Panc1 (cell line): ENCODE measurements at regions not wholly inside any gene's neighbourhood (a gene's known extent, or its start where the extent isn't known, plus 50 kb on each side); places are given as distances from the start of the nearest gene placed in this dataset.

ENCODE experiments used
- ATAC-seq: fragments of 200-7000 bp; cut with Tn5 transposase; 2 replicates; pipeline ENCODE4 v1.9.1; 2020; ENCODE audit warnings: mild to moderate bottlenecking, moderate library complexity
- BruUV-seq: library from RNA; stranded (reverse); fragments of 400-500 nt; replicated peaks from 2 replicates; lab custom pipeline; 2021; lab: Mats Ljungman, UMichigan
- CTCF ChIA-PET: fragments of 300-600 bp; sonication (Branson Sonifier 250); formaldehyde crosslinking; loops from one replicate; lab custom pipeline; 2022; ENCODE audit warnings: antibody characterized with exemption; lab: Charles Lee
- POLR2A ChIA-PET: fragments of 300-600 bp; sonication (Branson Sonifier 250); formaldehyde crosslinking; loops from one replicate; lab custom pipeline; 2022; ENCODE audit warnings: antibody characterized with exemption; lab: Charles Lee
- DNase-seq: peaks from one replicate; pipeline ENCODE4 v3.0.0-alpha.2; 2010; ENCODE audit warnings: low read depth, low spot score
- H3K27ac ChIP-seq: 2 replicates; pipeline ENCODE4 v1.5.1; 2011; ENCODE audit warnings: mild to moderate bottlenecking, low read length, inconsistent platforms
- H3K27me3 ChIP-seq: fragments of 200-500 bp; sonication (Bioruptor generic); 2 replicates; pipeline ENCODE4 v1.6.0; 2014; ENCODE audit warnings: low read length, inconsistent platforms; ENCODE audit not compliant: control insufficient read depth, insufficient read depth
- H3K36me3 ChIP-seq: fragments of 200-500 bp; sonication (Bioruptor generic); 2 replicates; pipeline ENCODE4 v1.5.1; 2014; ENCODE audit warnings: inconsistent platforms, mild to moderate bottlenecking, low read length, moderate library complexity; ENCODE audit not compliant: control insufficient read depth, insufficient read depth
- H3K4me1 ChIP-seq: 2 replicates; pipeline ENCODE4 v1.5.1; 2011; ENCODE audit warnings: inconsistent platforms, mild to moderate bottlenecking, low read length, moderate library complexity; ENCODE audit not compliant: control insufficient read depth, insufficient read depth
- H3K4me3 ChIP-seq, 2 experiments: 2 replicates each; pipeline ENCODE4 v1.5.1; 2011 to 2012; ENCODE audit warnings: low read depth in 2 of 2, low read length in 2 of 2, mild to moderate bottlenecking in 2 of 2, inconsistent platforms in 1 of 2, moderate library complexity in 1 of 2
- H3K9me3 ChIP-seq: fragments of 200-500 bp; sonication (Bioruptor generic); 2 replicates; pipeline ENCODE4 v1.5.1; 2014; ENCODE audit warnings: low read depth, mild to moderate bottlenecking, inconsistent platforms, low read length, moderate library complexity; ENCODE audit not compliant: control insufficient read depth, insufficient read depth
- CTCF ChIP-seq: fragments of 450-650 bp; IDR thresholded peaks from 2 replicates; pipeline ENCODE4 v1.5.1; 2017; ENCODE audit warnings: mild to moderate bottlenecking
- POLR2AphosphoS5 ChIP-seq: IDR thresholded peaks from 2 replicates; pipeline ENCODE4 v1.6.1; 2012; ENCODE audit warnings: mild to moderate bottlenecking, low read depth, low read length, moderate library complexity
- REST ChIP-seq, 2 experiments: IDR thresholded peaks; 2 replicates each; pipeline ENCODE4 v1.6.1; 2011 to 2012; ENCODE audit warnings: low read depth in 2 of 2, control low read depth in 1 of 2, low read length in 1 of 2, mild to moderate bottlenecking in 1 of 2, moderate library complexity in 1 of 2; ENCODE audit not compliant: insufficient read depth in 1 of 2
- SIN3A ChIP-seq: IDR thresholded peaks from 2 replicates; pipeline ENCODE4 v1.6.1; 2012; ENCODE audit warnings: low read depth, mild to moderate bottlenecking, low read length, moderate library complexity, borderline replicate concordance; ENCODE audit not compliant: insufficient read depth
- TCF7L2 ChIP-seq: IDR thresholded peaks from 2 replicates; pipeline ENCODE4 v1.6.1; 2011; ENCODE audit warnings: mild to moderate bottlenecking, low read depth, low read length, inconsistent platforms
- in situ Hi-C: cut with HindIII; loops from 2 replicates; pipeline ENCODE4 v1.10.0; 2016; ENCODE audit warnings: low sequenced_read_pairs, low pct_unique_long_range_greater_than_20kb
- intact Hi-C: fragments of 100-400 bp; cut with micrococcal nuclease; formaldehyde crosslinking; loops from one replicate; pipeline ENCODE4 v1.10.0; 2022; ENCODE audit not compliant: unreplicated experiment

GRCh38 chr3:64998317-64998716, 310.5 kb upstream of the ADAMTS9 start:
- no peak for DNase-seq
- POLR2A ChIA-PET: no interaction called here
- in situ Hi-C loops: no loop called here
- Histone ChIP-seq H3K4me1 (no peaks in the 10 kb centered on the region), H3K27ac (no peak overlapping the region), H3K36me3 (no peaks in the 10 kb centered on the region), H3K27me3 (no peaks in the 10 kb centered on the region), H3K9me3 (no peaks in the 10 kb centered on the region), H3K4me3 (no peak overlapping the region)
- ATAC-seq: no peak
- no TSS peak for BruUV-seq
- intact Hi-C loops: no loop called here
- TF ChIP-seq TCF7L2 (no peak), SIN3A (no peak), REST (IDR thresholded peaks at IDR 0.05; ENCODE audit: insufficient read depth in 1 of 2, low read depth in 2 of 2, low read length in 1 of 2) (no peak), CTCF (no peak), POLR2AphosphoS5 (no peak)
- CTCF ChIA-PET: no interaction called here

- ChIA-PET POLR2A (no interaction called here), CTCF (no interaction called here)
- in situ Hi-C loops: no loop called here
- intact Hi-C loops: no loop called here
- DNase-seq (no peak), ATAC-seq (no peak)
- H3K27ac ChIP-seq: no peak overlapping the region
- H3K4me1 ChIP-seq: no peaks in the 10 kb centered on the region
- no peak for TF ChIP-seq SIN3A
- TF ChIP-seq TCF7L2: no peak
- TF ChIP-seq POLR2AphosphoS5: no peak
- TF ChIP-seq CTCF: no peak
- TF ChIP-seq REST (IDR thresholded peaks at IDR 0.05; ENCODE audit: insufficient read depth in 1 of 2, low read depth in 2 of 2, low read length in 1 of 2): no peak
- H3K4me3 ChIP-seq: no peak overlapping the region
- H3K36me3 ChIP-seq: no peaks in the 10 kb centered on the region
- no TSS peak for BruUV-seq
- H3K9me3 ChIP-seq: no peaks in the 10 kb centered on the region
- H3K27me3 ChIP-seq: no peaks in the 10 kb centered on the region
These were observed 308.2 kb upstream of the ADAMTS9 start for GRCh38 chr3:64995857-64996551.
